Lower lobe of right lung (tissue), 2 donors: ENCODE measurements at regions not wholly inside any gene's neighbourhood (a gene's known extent, or its start where the extent isn't known, plus 50 kb on each side); places are given as distances from the start of the nearest gene placed in this dataset.

Experiments
- ATAC-seq, 2 donors: fragments of 200-7000 bp; cut with Tn5 transposase; one replicate each; pipeline ENCODE4 v1.9.1; 2020 to 2022; ENCODE audit warnings: mild to moderate bottlenecking in 2 of 2, moderate library complexity in 2 of 2
- DNase-seq: peaks from one replicate; pipeline ENCODE4 v3.0.0-alpha.2; 2020
- H3K27ac ChIP-seq: fragments of 200-600 bp; one replicate; pipeline ENCODE4 v1.8.0; 2022
- H3K27me3 ChIP-seq: fragments of 200-600 bp; one replicate; pipeline ENCODE4 v1.8.0; 2022; ENCODE audit warnings: low read depth
- H3K36me3 ChIP-seq: fragments of 200-600 bp; one replicate; pipeline ENCODE4 v1.8.0; 2022; ENCODE audit warnings: mild to moderate bottlenecking
- H3K4me1 ChIP-seq: fragments of 200-600 bp; one replicate; pipeline ENCODE4 v1.8.0; 2022
- H3K4me3 ChIP-seq: fragments of 200-600 bp; one replicate; pipeline ENCODE4 v1.8.0; 2022; ENCODE audit warnings: mild to moderate bottlenecking
- H3K9me3 ChIP-seq: fragments of 200-600 bp; one replicate; pipeline ENCODE4 v1.8.0; 2022
- intact Hi-C: fragments of 100-400 bp; cut with DNase I; formaldehyde crosslinking; loops from one replicate; pipeline ENCODE4 v1.11.0; 2022
- TF ChIP-seq, protein P1 (sequence below): fragments of 200-600 bp; IDR thresholded peaks from one replicate; pipeline ENCODE4 v1.8.0; 2022; ENCODE audit warnings: antibody characterized with exemption, mild to moderate bottlenecking
- donor health status: DM: no; HTN: yes; CAD: no; lungs with severe emphysema.

DNA sequence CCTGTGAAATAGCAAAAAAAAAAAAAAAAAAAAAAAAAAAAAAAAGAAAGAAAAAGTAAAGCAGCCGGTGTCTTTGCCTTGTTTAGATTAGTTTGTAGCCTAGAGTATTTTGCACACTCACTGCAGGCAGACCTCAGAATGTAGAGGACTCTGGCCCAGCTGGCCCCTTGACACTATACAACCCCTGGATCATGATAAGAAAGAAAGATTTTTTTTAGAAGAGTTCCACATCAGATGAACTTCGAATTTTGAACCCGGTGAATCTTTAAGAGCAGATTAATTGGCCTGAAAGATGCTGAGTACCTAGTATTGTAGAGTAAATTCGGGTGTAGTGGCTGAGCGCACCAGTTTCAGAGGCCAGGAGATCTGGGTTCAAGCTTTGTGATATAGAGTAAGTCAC is 727.7 kb upstream of the GOLIM4 start:
- intact Hi-C loops, result no loop called here
- H3K27ac ChIP-seq, result no peak overlapping the region
- H3K9me3 ChIP-seq, result no peaks in the 10 kb centered on the region
- ATAC-seq, result no peak
- H3K36me3 ChIP-seq, result no peaks in the 10 kb centered on the region
- DNase-seq, result no peak
- TF ChIP-seq, protein P1, sequence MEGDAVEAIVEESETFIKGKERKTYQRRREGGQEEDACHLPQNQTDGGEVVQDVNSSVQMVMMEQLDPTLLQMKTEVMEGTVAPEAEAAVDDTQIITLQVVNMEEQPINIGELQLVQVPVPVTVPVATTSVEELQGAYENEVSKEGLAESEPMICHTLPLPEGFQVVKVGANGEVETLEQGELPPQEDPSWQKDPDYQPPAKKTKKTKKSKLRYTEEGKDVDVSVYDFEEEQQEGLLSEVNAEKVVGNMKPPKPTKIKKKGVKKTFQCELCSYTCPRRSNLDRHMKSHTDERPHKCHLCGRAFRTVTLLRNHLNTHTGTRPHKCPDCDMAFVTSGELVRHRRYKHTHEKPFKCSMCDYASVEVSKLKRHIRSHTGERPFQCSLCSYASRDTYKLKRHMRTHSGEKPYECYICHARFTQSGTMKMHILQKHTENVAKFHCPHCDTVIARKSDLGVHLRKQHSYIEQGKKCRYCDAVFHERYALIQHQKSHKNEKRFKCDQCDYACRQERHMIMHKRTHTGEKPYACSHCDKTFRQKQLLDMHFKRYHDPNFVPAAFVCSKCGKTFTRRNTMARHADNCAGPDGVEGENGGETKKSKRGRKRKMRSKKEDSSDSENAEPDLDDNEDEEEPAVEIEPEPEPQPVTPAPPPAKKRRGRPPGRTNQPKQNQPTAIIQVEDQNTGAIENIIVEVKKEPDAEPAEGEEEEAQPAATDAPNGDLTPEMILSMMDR, result no peak
- H3K4me1 ChIP-seq, result no peaks in the 10 kb centered on the region
- H3K27me3 ChIP-seq, result no peaks in the 10 kb centered on the region
- no peak overlapping the region for H3K4me3 ChIP-seq

DNA sequence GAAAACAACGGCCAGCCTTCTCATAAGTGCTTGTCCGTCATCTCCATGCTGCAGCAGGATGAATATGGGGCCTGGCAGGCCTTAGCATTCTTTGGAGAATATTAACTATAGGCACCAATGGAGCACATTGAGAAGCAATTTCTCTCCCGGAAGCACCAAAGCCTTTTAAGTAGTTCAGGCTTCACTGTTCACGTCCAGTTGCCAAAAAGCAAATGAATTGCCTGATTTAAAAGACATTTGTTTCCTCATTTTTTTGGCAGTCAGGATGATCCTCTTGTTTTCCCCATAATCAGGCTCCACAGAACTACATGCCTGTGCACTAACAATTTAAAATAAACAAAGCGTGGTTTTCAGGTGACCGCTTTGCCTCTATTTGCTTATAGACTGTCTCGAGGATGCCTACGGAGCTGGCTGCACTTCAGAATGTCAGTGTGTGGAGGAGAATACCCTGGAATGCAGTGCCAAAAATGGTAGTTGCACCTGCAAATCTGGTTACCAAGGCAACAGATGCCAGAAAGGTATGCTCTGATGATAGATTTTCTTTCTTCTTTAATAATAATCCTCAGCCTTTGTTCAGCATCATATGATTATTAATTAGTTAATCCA is 725.2 kb upstream of the GOLIM4 start:
- no peaks in the 10 kb centered on the region for H3K9me3 ChIP-seq
- H3K36me3 ChIP-seq, result no peaks in the 10 kb centered on the region
- ATAC-seq, result no peak
- intact Hi-C loops, result no loop called here
- no peak for DNase-seq
- H3K4me1 ChIP-seq, result no peaks in the 10 kb centered on the region
- TF ChIP-seq, protein P1, result no peak
- H3K4me3 ChIP-seq, result no peak overlapping the region
- no peaks in the 10 kb centered on the region for H3K27me3 ChIP-seq
- H3K27ac ChIP-seq, result no peak overlapping the region

DNA sequence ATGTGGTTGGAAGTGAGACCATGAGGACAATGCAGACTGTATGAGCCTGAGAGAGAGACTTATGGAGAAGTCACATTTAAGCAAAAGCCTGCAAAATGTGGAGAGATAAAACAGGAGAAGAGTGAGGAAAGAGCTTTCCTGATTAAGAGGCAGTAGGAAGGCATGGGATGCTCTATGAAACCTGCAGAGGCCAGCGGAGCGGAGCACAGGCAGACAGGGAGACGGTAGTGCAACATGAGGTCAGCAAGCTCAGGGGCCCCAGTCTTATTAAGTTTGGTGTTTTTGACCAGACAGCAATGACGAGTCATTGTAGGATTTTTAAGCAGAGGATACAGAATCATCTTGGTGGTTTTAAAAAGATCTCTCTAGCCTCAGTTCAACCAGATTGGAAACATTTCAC is 721.5 kb upstream of the GOLIM4 start:
- DNase-seq, result no peak
- Histone ChIP-seq H3K4me3 (no peak overlapping the region), H3K27me3 (no peaks in the 10 kb centered on the region), H3K9me3 (no peaks in the 10 kb centered on the region), H3K36me3 (no peaks in the 10 kb centered on the region), H3K4me1 (no peaks in the 10 kb centered on the region), H3K27ac (no peak overlapping the region)
- ATAC-seq, result no peak
- TF ChIP-seq, protein P1, result no peak
- intact Hi-C loops, result no loop called here

DNA sequence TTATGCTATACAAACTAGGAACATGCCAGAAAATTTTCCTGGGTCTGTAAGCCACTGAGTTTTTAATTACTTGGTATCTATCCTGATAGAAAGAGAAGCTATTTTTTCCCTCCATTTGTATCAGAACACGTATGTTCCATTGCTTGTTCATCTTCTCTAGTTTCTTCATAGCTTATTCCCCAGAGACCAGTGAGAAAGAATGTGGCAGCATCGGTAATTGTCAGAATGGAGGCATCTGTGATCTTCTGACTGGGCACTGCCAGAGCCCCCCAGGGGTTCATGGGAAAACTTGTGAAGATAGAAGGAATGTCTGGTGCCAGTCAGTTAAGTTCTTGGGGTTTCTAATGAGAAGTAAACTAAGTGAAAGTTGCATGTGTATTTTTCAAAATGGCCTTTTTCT is 720.2 kb upstream of the GOLIM4 start:
- Histone ChIP-seq H3K9me3 (no peaks in the 10 kb centered on the region), H3K4me1 (no peaks in the 10 kb centered on the region), H3K4me3 (no peak overlapping the region), H3K27me3 (no peaks in the 10 kb centered on the region), H3K36me3 (no peaks in the 10 kb centered on the region), H3K27ac (no peak overlapping the region)
- no peak for ATAC-seq
- intact Hi-C loops, result no loop called here
- no peak for DNase-seq
- TF ChIP-seq, protein P1, result no peak

DNA sequence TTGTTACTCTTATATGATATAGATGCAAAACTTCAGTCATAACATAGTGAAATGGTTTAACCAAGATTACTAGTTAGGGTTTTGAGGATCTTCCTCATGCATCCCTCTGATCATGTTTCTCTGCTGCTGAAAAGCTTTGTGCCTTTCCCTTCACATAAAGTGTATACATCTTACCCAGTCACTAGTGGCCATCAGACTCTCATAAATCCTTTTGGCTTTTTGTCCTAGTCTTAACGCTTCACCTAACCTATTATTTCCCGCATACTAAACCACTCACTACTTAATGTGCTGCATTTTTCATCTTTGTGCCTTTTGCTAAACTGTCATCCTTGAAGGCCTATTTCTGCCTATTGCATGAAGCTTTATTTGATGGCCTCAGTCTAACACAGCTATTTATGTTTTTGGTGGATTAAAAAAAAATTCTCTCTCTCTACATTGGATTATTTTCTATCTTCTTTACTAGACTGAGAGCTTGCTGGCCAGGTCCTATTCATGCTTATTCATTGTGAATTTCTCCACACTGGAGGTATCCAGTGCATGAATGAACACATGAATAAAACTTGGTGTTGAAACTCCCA is 717.6 kb upstream of the GOLIM4 start:
- no peaks in the 10 kb centered on the region for H3K9me3 ChIP-seq
- H3K36me3 ChIP-seq, result no peaks in the 10 kb centered on the region
- no peaks in the 10 kb centered on the region for H3K27me3 ChIP-seq
- TF ChIP-seq, protein P1, result no peak
- H3K27ac ChIP-seq, result no peak overlapping the region
- intact Hi-C loops, result no loop called here
- ATAC-seq (no peak), DNase-seq (no peak)
- no peaks in the 10 kb centered on the region for H3K4me1 ChIP-seq
- no peak overlapping the region for H3K4me3 ChIP-seq
